ENCODE measurements at regions not wholly inside any gene's neighbourhood (a gene's known extent, or its start where the extent isn't known, plus 50 kb on each side); places are given as distances from the start of the nearest gene placed in this dataset.

GRCh38 chr4:79584352-79584751, 176.3 kb upstream of the GK2 start:
- no peak overlapping the region for H3K27ac ChIP-seq
- no peak for TF ChIP-seq CTCF (IDR thresholded peaks at IDR 0.05)
- TF ChIP-seq ZFX (IDR thresholded peaks at IDR 0.05; ENCODE audit: borderline replicate concordance) = no peak

GRCh38 chr4:79578606-79579005, 170.6 kb upstream of the GK2 start:
- no peak overlapping the region for H3K27ac ChIP-seq
- TF ChIP-seq CTCF (IDR thresholded peaks at IDR 0.05) = no peak
- TF ChIP-seq ZFX (IDR thresholded peaks at IDR 0.05; ENCODE audit: borderline replicate concordance) = no peak

GRCh38 chr4:79576429-79576753, 168.4 kb upstream of the GK2 start:
- H3K27ac ChIP-seq = no peak overlapping the region
- TF ChIP-seq ZFX (IDR thresholded peaks at IDR 0.05; ENCODE audit: borderline replicate concordance) = no peak
- peak; percentile 82 for TF ChIP-seq CTCF (IDR thresholded peaks at IDR 0.05)

GRCh38 chr4:79575709-79576428, 167.8 kb upstream of the GK2 start:
- H3K27ac ChIP-seq = no peak overlapping the region
- TF ChIP-seq ZFX (IDR thresholded peaks at IDR 0.05; ENCODE audit: borderline replicate concordance) (no peak), CTCF (IDR thresholded peaks at IDR 0.05) (no peak)

- TF ChIP-seq CTCF (IDR thresholded peaks at IDR 0.05) (no peak), ZFX (IDR thresholded peaks at IDR 0.05; ENCODE audit: borderline replicate concordance) (no peak)
- H3K27ac ChIP-seq = no peak overlapping the region
Observed at GRCh38 chr4:79574741-79575451, 166.9 kb upstream of the GK2 start.

GRCh38 chr4:79563219-79563618, 155.2 kb upstream of the GK2 start:
- H3K27ac ChIP-seq = no peak overlapping the region

More at GRCh38 chr4:79563219-79563618, 155.2 kb upstream of the GK2 start:
- TF ChIP-seq ZFX (IDR thresholded peaks at IDR 0.05; ENCODE audit: borderline replicate concordance) = no peak
- no peak for TF ChIP-seq CTCF (IDR thresholded peaks at IDR 0.05)
